ENCODE measurements at regions not wholly inside any gene's neighbourhood (a gene's known extent, or its start where the extent isn't known, plus 50 kb on each side); places are given as distances from the start of the nearest gene placed in this dataset.

GRCh38 chr2:43011158-43011491, 215.3 kb downstream of the ZFP36L2 start:
- no peak for TF ChIP-seq CTCF (IDR thresholded peaks at IDR 0.05; ENCODE audit: low read depth, low read length)
- TF ChIP-seq POLR2A (IDR thresholded peaks at IDR 0.05; ENCODE audit: extremely low read depth, insufficient read length): no peak
- TF ChIP-seq, protein P1, sequence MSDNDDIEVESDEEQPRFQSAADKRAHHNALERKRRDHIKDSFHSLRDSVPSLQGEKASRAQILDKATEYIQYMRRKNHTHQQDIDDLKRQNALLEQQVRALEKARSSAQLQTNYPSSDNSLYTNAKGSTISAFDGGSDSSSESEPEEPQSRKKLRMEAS (IDR thresholded peaks at IDR 0.05; ENCODE audit: low read depth, low read length): no peak
